ENCODE measurements at regions not wholly inside any gene's neighbourhood (a gene's known extent, or its start where the extent isn't known, plus 50 kb on each side); places are given as distances from the start of the nearest gene placed in this dataset.

DNA sequence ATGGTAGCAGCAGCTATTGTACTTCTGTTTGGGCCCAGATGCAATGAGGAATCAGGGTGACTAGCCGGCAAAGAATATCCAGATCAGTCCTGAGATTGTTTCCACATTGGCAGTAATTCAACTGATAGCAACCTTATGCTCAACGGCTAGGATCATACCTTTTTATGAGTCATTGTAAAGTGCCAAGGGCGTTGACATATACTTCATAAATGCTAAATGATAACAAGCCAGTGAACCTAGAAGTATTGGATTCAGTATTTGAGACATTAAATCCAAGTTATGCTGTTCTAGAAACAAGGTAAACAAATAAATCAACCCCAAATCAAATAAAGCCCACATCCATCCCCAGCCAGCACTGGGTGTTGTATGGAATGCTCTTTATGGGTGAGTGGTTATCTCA is 207.1 kb upstream of the ZFHX3 start:
- DNase-seq (ENCODE audit: low spot score): no peak

DNA sequence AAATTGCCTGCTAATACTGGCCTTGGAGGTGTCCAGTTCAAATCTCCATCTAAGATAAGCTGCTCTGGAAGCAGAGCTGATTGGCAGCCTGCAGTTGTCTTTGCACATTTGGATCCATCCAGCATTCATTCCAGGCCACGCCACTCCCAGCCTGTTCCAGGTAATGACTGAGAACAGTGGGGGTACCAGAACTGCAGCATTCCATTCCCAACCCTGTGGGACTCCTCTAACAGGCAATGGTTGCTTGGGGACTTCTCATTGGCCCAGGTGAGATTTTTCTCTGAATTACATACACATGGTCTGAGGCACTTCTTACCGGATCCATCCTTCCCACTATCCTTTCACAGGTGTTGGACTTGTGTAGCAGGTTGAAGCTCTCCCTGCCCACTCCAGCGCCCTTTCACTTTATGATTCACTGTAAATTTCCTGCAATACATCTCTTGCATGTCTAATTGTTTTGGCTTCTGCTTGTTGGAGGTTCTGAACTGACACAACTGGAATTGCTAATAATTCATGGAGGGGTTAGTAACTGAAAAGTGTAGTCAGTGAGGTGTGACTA is 206.1 kb upstream of the ZFHX3 start:
- no peak for DNase-seq (ENCODE audit: low spot score)

GRCh38 chr16:73252446-73252845 is 204.5 kb upstream of the ZFHX3 start:
- no peak for DNase-seq (ENCODE audit: low spot score)

DNA sequence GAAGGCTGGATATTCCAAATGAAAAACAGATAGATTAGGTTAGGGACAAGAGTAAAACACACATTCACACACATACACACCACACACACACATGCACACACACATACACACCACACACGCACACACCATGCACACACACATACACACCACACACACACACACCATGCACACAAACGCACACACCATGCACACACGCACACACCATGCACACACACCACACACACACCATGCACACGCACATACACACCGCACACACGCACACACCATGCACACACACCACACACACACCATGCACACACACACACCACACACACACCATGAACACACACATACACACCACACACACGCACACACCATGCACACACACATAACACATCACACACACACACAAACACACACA is 203.7 kb upstream of the ZFHX3 start:
- no peak for DNase-seq (ENCODE audit: low spot score)

GRCh38 chr16:73248316-73248715 is 200.4 kb upstream of the ZFHX3 start:
- no peak for DNase-seq (ENCODE audit: low spot score)

DNA sequence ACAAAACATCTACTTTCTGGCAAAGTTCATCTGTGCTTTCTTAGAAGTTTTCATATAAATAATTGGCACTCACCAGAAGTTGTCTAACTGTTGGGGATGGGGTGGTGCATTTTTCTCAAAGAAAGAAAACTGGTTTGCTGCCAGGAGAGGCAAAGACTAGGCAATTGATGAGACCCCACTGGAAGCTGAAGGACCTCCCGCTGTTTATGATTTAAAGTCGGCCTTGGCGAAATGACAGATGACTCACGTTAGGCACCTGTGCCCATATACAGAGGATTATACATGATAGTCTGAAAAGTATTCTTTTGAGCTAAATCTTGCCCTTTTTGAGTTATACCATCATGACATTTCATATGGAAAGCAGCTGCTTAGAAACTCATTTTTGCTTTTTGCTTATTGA is 193.0 kb upstream of the ZFHX3 start:
- DNase-seq (ENCODE audit: low spot score): no peak

GRCh38 chr16:73237601-73238000 is 189.7 kb upstream of the ZFHX3 start:
- no peak for DNase-seq (ENCODE audit: low spot score)

GRCh38 chr16:73234496-73234895 is 186.6 kb upstream of the ZFHX3 start:
- DNase-seq (ENCODE audit: low spot score): no peak

DNA sequence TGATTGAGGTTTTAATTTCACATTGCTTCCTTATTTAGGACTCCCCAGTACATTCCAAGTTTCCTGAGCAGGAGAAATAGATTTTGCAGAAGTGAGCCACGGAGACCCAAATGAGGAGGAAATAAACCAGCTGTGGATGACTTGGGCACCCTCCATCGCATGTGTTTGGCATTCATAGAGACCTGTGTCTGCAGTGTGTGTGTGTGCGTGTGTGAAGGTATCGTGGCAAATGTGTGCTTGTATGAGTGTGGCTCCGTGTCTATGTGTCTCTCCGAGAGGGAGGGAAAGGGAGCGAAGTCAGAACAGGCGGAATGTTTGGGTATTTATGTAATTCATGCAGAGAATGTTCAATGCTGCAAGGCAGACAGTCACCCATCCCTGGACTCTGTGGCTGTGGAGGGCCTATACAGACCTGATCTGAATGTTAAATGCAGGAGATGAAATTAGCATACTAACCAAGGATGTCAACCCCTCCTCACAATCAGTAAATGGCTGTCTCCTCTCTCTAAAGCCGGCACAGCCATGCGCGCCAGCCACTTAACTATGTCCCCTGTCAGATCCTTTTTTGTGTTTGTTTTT is 186.0 kb upstream of the ZFHX3 start:
- no peak for DNase-seq (ENCODE audit: low spot score)

DNA sequence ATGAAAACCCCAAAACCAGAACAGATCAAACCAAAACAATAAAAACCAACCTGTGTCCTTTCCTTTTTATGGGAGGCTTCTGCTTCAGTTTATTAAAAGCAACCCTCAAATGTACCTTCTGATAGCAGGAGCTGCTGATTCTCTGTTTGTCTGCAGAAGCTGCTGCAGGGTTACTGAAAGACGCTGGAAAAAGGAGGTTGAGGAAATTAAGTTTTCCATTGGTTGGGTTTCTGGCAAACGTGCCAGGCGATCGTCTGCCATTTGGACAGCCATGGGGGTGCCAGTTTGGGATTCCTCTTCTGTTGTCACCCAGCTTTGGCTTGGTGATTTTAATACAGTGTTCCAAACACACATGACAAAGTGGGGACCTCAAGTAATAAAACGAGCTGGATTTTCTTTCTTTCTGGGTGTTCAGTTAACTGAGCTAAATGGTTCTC is 185.4 kb upstream of the ZFHX3 start:
- no peak for DNase-seq (ENCODE audit: low spot score)

DNA sequence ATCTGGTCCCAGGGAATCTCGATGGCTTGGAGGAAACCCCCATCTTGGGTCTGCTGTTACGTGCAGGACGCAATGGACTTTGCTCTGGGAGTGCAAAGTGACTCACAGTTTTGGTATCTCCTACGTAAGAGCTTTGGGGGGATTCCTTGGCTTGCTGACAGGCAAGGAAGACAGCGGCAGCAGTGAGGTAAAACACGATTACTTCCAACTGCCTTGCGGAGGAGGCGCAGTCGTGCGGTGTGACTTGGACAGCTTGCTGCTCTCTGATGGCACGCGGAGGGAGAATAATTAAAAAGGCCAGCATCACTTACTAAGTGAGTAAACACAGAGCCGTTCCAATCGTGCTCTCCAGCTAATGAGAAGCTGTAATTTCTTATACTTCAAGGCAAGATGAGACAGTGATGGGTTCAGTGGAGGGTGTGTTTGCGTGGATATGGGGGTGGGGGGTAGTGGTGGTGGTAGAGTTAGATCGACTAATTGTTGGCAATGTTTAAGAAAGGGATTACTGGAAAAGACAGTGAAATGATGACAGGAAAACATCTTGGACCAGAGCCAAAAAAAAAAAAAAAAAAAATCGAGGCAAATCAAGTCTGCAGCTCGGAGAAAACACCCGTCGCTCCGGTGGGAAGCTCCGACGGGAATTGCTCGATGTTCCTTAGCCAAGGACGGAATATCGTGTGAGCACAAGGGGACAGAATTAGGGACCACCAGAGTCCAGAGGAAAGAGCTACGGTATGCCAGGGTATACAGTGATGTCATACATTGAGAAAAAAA is 184.8 kb upstream of the ZFHX3 start:
- no peak for DNase-seq (ENCODE audit: low spot score)

- no peak for DNase-seq (ENCODE audit: low spot score)
These were observed 184.1 kb upstream of the ZFHX3 start for GRCh38 chr16:73231944-73232554.

- DNase-seq (ENCODE audit: low spot score): no peak
These were observed 183.5 kb upstream of the ZFHX3 start for GRCh38 chr16:73231379-73231778.

DNA sequence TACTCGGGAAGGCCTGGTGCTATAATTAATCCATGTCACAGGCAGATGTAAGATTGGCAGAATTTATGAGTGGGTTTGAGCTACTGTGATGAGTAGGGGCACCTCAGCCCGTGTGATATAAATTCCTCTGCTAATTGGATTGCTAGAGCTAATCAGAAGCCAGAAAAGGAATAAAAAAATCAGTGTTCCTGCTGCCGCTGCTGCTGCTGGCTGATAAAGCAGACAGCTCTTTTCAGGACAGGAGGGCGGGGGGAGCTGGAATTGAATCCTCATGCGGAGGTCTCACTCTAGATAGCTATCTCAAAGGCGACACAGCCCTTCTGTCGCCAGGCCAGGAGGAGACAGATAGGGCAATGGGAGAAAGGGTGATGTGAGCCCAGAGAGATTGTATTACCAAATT is 182.7 kb upstream of the ZFHX3 start:
- DNase-seq (ENCODE audit: low spot score): no peak

DNA sequence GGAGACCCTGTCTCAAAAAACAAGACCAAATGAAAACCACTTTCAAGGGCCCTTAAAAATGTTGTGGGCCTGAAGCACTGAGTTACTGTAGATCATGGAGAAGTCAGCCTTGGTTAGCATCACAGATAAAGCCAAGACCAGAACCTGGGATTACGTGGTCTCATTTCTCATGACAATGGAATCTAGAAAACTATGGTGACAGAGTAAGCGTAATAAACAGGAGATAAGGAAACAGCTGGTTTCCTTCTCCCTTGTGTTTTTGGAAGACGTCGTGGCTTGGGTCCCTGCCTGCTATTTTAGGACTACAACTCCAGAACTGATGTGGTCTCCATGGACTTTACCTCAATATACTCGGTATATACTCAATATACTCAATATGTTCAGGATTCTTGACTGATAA is 180.7 kb upstream of the ZFHX3 start:
- no peak for DNase-seq (ENCODE audit: low spot score)

- no peak for DNase-seq (ENCODE audit: low spot score)
These were observed 178.7 kb upstream of the ZFHX3 start for GRCh38 chr16:73226675-73227074.

- DNase-seq (ENCODE audit: low spot score): no peak
These were observed 178.1 kb upstream of the ZFHX3 start for GRCh38 chr16:73225983-73226382.

DNA sequence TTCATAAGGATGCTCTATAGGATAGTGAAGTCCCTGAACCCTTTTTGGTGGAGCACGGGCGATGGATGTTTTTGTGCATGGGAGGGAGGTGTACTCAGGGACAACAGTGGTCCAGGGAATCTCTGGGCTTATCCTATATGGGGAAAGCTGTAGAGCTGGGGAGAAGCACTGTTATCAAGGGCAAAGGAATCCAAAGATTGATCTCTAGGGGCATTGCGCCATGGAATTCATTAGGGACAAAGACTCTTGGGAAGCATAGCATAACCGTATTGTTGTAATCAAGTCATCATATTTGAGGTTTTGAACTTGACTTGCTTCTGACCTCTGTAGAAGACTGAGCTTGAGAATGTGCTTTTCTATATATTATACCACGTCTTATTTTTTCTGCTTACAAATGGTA is 172.9 kb upstream of the ZFHX3 start:
- no peak for DNase-seq (ENCODE audit: low spot score)

DNA sequence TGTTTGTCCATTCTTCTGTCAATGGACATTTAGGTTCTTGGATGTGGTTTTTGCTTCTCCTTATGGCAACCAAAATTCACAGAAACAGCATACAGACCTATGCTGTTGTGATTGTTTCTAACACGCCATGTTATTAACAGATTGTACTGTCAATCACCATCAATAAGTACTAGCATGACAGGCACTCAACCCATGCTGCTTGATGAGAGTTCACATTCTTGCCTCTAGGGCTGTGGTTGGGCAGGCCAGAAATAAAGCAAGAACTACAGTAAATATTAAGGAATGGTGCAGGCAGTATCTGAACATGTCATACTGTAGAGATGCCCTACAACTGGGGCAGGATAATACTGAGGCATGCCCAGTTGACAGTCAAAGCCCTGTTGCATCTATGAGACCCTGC is 171.2 kb upstream of the ZFHX3 start:
- no peak for DNase-seq (ENCODE audit: low spot score)

- DNase-seq (ENCODE audit: low spot score): no peak
These were observed 169.7 kb upstream of the ZFHX3 start for GRCh38 chr16:73217654-73218053.

GRCh38 chr16:73216932-73217331 is 169.0 kb upstream of the ZFHX3 start:
- DNase-seq (ENCODE audit: low spot score): no peak

DNA sequence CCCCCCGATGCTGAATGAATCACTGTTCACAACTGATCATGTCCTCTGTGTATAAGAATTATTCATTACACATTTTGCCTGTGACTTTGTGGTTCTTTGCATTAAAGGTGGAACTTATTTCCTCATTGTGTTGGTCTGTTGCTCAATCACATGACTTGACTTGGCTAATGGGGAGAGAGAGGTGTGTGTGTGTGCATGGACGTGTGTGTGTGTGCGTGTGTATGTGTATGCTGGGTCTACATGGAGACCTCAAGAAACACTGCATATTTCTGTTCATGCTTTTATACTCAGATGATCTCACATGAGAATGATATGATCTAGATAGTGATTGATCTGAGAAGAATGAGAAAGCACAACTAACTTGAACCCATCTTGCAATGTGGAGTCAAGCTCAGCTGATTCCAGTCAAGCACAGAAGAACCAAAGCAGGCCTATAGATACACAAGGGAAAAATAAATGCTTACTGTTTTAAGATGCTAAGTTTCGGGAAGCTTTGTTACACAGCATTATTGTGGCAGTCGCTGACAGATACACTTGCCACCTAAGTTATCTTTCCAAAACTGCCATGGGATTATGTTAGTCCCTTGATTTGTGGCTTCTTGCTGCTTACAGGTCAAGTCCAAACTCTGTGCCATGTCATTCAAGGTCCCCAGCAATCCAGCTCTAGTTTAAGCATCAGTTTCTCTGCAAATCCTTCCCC is 167.9 kb upstream of the ZFHX3 start:
- DNase-seq (ENCODE audit: low spot score): no peak

Data from ecto neural progenitor cell (in vitro differentiated cells).